Lower lobe of right lung (tissue), 2 donors: ENCODE measurements at regions not wholly inside any gene's neighbourhood (a gene's known extent, or its start where the extent isn't known, plus 50 kb on each side); places are given as distances from the start of the nearest gene placed in this dataset.

Experiments used
- ATAC-seq, 2 donors: fragments of 200-7000 bp; cut with Tn5 transposase; one replicate each; pipeline ENCODE4 v1.9.1; 2020 to 2022; ENCODE audit warnings: mild to moderate bottlenecking in 2 of 2, moderate library complexity in 2 of 2
- DNase-seq: peaks from one replicate; pipeline ENCODE4 v3.0.0-alpha.2; 2020
- H3K27ac ChIP-seq: fragments of 200-600 bp; one replicate; pipeline ENCODE4 v1.8.0; 2022
- H3K27me3 ChIP-seq: fragments of 200-600 bp; one replicate; pipeline ENCODE4 v1.8.0; 2022; ENCODE audit warnings: low read depth
- H3K36me3 ChIP-seq: fragments of 200-600 bp; one replicate; pipeline ENCODE4 v1.8.0; 2022; ENCODE audit warnings: mild to moderate bottlenecking
- H3K4me1 ChIP-seq: fragments of 200-600 bp; one replicate; pipeline ENCODE4 v1.8.0; 2022
- H3K4me3 ChIP-seq: fragments of 200-600 bp; one replicate; pipeline ENCODE4 v1.8.0; 2022; ENCODE audit warnings: mild to moderate bottlenecking
- H3K9me3 ChIP-seq: fragments of 200-600 bp; one replicate; pipeline ENCODE4 v1.8.0; 2022
- intact Hi-C: fragments of 100-400 bp; cut with DNase I; formaldehyde crosslinking; loops from one replicate; pipeline ENCODE4 v1.11.0; 2022
- TF ChIP-seq, protein P1 (sequence below): fragments of 200-600 bp; IDR thresholded peaks from one replicate; pipeline ENCODE4 v1.8.0; 2022; ENCODE audit warnings: antibody characterized with exemption, mild to moderate bottlenecking
- donor health status: DM: no; HTN: yes; CAD: no; lungs with severe emphysema.

DNA sequence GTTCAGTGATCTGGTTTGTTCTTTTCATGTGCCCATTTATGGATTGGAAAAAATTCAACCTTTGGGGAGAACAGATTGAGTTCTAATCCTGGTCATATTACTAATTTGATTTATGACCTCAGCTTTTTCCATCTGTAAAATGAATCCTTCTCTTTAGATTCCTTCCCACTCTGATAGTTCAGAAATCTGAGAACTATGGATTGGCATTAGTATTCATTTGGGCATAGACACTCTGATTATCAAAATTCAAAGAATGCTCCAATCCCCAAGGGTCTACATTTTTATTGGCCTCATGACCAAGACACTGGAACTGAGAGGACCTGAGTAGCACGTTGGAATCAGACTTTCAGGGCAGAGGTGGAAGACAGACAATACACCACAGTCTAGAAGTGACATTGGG is 405.9 kb upstream of the PAPPA start:
- Histone ChIP-seq H3K27me3 (no peaks in the 10 kb centered on the region), H3K4me3 (no peak overlapping the region), H3K4me1 (no peaks in the 10 kb centered on the region), H3K27ac (no peak overlapping the region), H3K36me3 (no peaks in the 10 kb centered on the region), H3K9me3 (no peaks in the 10 kb centered on the region)
- no peak for ATAC-seq
- no peak for DNase-seq
- intact Hi-C loops: no loop called here
- TF ChIP-seq, protein P1, sequence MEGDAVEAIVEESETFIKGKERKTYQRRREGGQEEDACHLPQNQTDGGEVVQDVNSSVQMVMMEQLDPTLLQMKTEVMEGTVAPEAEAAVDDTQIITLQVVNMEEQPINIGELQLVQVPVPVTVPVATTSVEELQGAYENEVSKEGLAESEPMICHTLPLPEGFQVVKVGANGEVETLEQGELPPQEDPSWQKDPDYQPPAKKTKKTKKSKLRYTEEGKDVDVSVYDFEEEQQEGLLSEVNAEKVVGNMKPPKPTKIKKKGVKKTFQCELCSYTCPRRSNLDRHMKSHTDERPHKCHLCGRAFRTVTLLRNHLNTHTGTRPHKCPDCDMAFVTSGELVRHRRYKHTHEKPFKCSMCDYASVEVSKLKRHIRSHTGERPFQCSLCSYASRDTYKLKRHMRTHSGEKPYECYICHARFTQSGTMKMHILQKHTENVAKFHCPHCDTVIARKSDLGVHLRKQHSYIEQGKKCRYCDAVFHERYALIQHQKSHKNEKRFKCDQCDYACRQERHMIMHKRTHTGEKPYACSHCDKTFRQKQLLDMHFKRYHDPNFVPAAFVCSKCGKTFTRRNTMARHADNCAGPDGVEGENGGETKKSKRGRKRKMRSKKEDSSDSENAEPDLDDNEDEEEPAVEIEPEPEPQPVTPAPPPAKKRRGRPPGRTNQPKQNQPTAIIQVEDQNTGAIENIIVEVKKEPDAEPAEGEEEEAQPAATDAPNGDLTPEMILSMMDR: no peak

DNA sequence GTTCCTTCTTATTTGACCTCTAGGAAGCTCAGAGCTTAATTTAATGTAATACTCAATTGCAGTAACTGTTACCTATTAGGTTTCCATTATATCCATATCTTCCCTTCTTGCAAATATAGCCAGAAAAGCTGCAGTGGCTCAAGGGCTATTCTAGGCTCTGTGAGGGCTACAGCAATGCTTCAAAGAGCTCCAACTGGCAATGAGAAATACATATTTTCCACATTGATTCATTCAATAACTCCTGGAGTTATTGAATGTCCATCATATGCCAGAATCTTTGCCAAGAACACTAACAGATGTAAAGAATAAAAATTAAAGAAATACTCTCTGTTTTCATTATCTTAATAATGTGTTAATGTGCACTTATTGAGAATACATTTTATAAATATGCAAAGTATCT is 396.9 kb upstream of the PAPPA start:
- no peak for ATAC-seq

DNA sequence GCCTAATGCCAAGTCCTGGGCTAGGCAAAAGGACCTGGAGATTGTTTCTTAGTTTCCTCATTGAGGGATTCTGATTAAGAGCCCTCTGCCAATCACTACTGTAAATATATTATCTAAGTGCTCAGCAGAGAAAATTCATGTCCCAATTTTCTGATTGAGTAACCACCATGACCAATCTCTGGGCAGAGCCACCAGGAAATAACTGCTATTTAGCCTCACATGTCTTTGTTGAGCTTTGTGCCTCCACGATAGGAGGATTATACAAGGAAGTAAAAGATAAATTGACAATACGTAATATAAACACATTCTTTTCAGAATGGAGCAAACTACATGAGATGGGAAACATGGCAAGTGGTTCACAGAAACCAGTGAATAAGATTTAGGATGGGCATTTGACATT is 396.1 kb upstream of the PAPPA start:
- Histone ChIP-seq H3K27me3 (no peaks in the 10 kb centered on the region), H3K27ac (no peak overlapping the region), H3K4me3 (no peak overlapping the region), H3K4me1 (no peaks in the 10 kb centered on the region), H3K36me3 (no peaks in the 10 kb centered on the region), H3K9me3 (no peaks in the 10 kb centered on the region)
- TF ChIP-seq, protein P1: no peak
- ATAC-seq (no peak), DNase-seq (no peak)
- intact Hi-C loops: no loop called here

More for the DNA sequence above, 396.9 kb upstream of the PAPPA start:
- no peaks in the 10 kb centered on the region for H3K4me1 ChIP-seq
- no peak for DNase-seq
- no peaks in the 10 kb centered on the region for H3K27me3 ChIP-seq
- H3K36me3 ChIP-seq: no peaks in the 10 kb centered on the region
- intact Hi-C loops: no loop called here
- no peaks in the 10 kb centered on the region for H3K9me3 ChIP-seq
- TF ChIP-seq, protein P1: no peak
- no peak overlapping the region for H3K4me3 ChIP-seq
- H3K27ac ChIP-seq: no peak overlapping the region

DNA sequence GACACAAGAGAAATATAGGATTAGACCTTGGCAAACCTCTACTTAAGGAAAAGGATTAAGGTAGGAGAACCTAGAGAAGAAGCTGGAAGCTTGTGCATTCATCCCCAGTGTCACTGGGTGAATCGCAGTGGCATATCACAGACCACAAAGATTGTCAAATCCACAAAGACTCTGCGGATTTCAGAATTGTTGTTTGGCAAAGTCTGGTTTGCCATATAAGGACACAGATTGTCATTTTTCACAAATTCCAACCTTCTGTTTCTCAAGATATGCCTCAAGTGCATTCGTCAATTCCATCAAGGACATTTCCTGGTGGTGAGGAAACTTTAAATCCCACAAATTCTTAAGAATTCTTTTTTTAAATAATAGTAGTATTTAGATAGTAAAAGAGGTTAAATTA is 395.1 kb upstream of the PAPPA start:
- H3K4me3 ChIP-seq: no peak overlapping the region
- H3K9me3 ChIP-seq: no peaks in the 10 kb centered on the region
- H3K27me3 ChIP-seq: no peaks in the 10 kb centered on the region
- no peak overlapping the region for H3K27ac ChIP-seq
- ATAC-seq (no peak), DNase-seq (no peak)
- no peaks in the 10 kb centered on the region for H3K4me1 ChIP-seq
- intact Hi-C loops: no loop called here
- no peaks in the 10 kb centered on the region for H3K36me3 ChIP-seq
- TF ChIP-seq, protein P1: no peak

DNA sequence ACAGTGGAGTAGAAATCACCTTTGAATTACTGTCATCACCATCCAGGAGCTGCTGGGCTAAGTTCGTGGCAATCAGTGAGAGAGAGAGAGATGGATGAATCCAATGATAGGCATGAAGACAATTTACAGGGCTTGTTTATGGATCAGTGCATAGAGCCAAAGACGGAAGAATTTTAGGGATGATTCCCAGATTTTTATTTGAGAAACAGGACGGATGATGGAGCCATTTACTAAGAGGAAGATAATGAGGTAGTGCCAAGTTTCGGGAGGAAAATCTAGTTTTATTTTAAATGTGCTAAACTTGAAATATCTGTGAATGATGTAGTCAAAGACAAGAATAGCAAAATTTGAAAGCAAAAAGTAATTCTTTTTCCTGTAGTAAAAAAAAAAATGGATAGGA is 394.2 kb upstream of the PAPPA start:
- Histone ChIP-seq H3K4me3 (no peak overlapping the region), H3K27ac (no peak overlapping the region), H3K27me3 (no peaks in the 10 kb centered on the region), H3K4me1 (no peaks in the 10 kb centered on the region), H3K9me3 (no peaks in the 10 kb centered on the region), H3K36me3 (no peaks in the 10 kb centered on the region)
- intact Hi-C loops: no loop called here
- TF ChIP-seq, protein P1: no peak
- DNase-seq: no peak
- ATAC-seq: no peak

DNA sequence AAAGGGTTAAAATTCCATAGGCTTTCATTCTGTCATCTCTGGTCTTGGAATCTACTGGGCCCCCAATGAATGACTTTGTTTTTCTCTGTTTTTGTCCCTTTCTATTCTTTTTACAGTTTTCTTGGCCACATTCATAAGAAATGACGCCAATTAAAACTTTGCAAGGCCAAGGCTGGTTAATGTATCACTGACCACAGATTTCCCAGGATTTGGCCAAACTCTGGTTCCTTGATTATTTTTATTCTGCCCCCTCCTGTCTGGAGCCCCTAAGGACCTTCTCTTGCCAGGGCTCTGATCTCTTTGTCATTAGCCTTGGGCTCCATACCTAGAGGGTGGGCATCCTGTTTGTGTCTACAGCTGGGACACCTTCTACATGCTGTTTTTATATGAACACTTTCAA is 388.9 kb upstream of the PAPPA start:
- TF ChIP-seq, protein P1: no peak
- H3K36me3 ChIP-seq: no peaks in the 10 kb centered on the region
- H3K9me3 ChIP-seq: no peaks in the 10 kb centered on the region
- DNase-seq: no peak
- intact Hi-C loops: no loop called here
- no peak overlapping the region for H3K4me3 ChIP-seq
- H3K4me1 ChIP-seq: no peaks in the 10 kb centered on the region
- ATAC-seq: no peak
- H3K27me3 ChIP-seq: no peaks in the 10 kb centered on the region
- no peak overlapping the region for H3K27ac ChIP-seq
